ENCODE measurements at regions not wholly inside any gene's neighbourhood (a gene's known extent, or its start where the extent isn't known, plus 50 kb on each side); places are given as distances from the start of the nearest gene placed in this dataset.

- TF ChIP-seq CTCF (IDR thresholded peaks at IDR 0.05) (no peak), POLR2AphosphoS5 (IDR thresholded peaks at IDR 0.05; ENCODE audit: insufficient read depth in 1 of 2, low read depth in 1 of 2) (no peak)
These were observed 190.4 kb downstream of the SALL1 start for GRCh38 chr16:50960517-50961202.
